ENCODE measurements at regions not wholly inside any gene's neighbourhood (a gene's known extent, or its start where the extent isn't known, plus 50 kb on each side); places are given as distances from the start of the nearest gene placed in this dataset.
A peak's percentile ranks its signal among the peaks of the same experiment; 100 is the strongest.

DNA sequence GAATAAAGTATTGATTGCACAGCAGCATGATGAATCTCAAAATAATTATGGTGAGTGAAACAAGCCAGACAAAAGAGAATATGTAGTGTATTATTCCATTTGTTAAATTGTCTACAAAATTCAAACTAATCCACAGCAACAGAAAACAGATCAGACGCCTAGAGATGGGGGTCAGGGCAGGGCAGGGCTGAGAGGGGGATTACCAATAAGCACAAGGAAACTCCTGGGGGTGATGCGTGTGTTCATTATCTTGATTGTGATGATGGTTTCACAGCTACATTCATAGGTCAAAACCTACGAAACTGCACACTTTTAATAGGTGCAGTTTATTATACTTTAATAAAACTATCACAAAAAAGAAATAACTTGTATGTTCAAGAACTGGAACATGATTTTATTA is 132.7 kb upstream of the CDK6 start (continued):
- TF ChIP-seq, protein P1, sequence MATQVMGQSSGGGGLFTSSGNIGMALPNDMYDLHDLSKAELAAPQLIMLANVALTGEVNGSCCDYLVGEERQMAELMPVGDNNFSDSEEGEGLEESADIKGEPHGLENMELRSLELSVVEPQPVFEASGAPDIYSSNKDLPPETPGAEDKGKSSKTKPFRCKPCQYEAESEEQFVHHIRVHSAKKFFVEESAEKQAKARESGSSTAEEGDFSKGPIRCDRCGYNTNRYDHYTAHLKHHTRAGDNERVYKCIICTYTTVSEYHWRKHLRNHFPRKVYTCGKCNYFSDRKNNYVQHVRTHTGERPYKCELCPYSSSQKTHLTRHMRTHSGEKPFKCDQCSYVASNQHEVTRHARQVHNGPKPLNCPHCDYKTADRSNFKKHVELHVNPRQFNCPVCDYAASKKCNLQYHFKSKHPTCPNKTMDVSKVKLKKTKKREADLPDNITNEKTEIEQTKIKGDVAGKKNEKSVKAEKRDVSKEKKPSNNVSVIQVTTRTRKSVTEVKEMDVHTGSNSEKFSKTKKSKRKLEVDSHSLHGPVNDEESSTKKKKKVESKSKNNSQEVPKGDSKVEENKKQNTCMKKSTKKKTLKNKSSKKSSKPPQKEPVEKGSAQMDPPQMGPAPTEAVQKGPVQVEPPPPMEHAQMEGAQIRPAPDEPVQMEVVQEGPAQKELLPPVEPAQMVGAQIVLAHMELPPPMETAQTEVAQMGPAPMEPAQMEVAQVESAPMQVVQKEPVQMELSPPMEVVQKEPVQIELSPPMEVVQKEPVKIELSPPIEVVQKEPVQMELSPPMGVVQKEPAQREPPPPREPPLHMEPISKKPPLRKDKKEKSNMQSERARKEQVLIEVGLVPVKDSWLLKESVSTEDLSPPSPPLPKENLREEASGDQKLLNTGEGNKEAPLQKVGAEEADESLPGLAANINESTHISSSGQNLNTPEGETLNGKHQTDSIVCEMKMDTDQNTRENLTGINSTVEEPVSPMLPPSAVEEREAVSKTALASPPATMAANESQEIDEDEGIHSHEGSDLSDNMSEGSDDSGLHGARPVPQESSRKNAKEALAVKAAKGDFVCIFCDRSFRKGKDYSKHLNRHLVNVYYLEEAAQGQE (IDR thresholded peaks at IDR 0.05; ENCODE audit: low read depth, low read length), result no peak
- TF ChIP-seq RXRA (IDR thresholded peaks at IDR 0.05; ENCODE audit: borderline replicate concordance, low read depth), result no peak
- TF ChIP-seq ELF1 (IDR thresholded peaks at IDR 0.05), result no peak
- no peak for TF ChIP-seq MEF2A (IDR thresholded peaks at IDR 0.05; ENCODE audit: borderline replicate concordance, low read depth)
- no peak for TF ChIP-seq CHD2 (IDR thresholded peaks at IDR 0.05; ENCODE audit: low read length, partially characterized antibody)

DNA sequence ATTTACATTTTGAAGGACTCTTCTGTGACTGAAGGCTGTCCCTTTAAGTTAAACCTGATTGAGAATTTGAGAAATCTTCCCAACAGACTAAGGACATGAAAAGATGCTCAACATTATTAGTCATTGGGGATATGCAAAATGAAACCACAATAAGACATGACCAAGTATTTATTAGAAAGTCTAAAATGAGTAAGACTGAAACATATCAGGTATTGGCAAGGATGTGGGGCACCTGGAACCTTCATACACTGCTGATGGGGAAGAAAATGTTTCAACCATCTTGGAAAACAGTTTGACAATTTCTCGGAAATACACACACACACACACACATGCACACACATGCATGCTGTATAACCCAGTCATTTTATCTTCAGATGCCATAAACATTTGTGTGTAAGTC is 132.1 kb upstream of the CDK6 start:
- Histone ChIP-seq H3K79me2 (ENCODE audit: insufficient read depth) (no peaks in the 10 kb centered on the region), H2AFZ (ENCODE audit: low read depth) (0 out of 2 replicates have a peak overlapping the region, but pooled peaks have one; percentile 15), H3K4me3 (ENCODE audit: low read depth in 2 of 2, low read length in 1 of 2) (no peak overlapping the region), H3K4me2 (no peak overlapping the region), H3F3A (replicated peaks; ENCODE audit: insufficient read depth) (peaks cover 5% of the 10 kb centered on the region), H3K9me2 (no peaks in the 10 kb centered on the region), H3K9ac (no peak overlapping the region), H3K27me3 (ENCODE audit: insufficient read depth) (no peaks in the 10 kb centered on the region), H3K4me1 (ENCODE audit: control insufficient read depth in 1 of 2, insufficient read depth in 2 of 2, low read depth in 1 of 2, low read length in 1 of 2) (no peaks in the 10 kb centered on the region; a peak in 1 of 4 replicates), H3K36me3 (replicated peaks in 1 of 2; ENCODE audit: control insufficient read depth in 1 of 2, insufficient read depth in 2 of 2, low read length in 1 of 2) (no peaks in the 10 kb centered on the region), H3K9me3 (no peaks in the 10 kb centered on the region), H4K20me1 (ENCODE audit: insufficient read depth) (no peaks in the 10 kb centered on the region), H3K27ac (ENCODE audit: low read depth in 2 of 2, low read length in 1 of 2) (no peak overlapping the region)
- DNase-seq, result no peak
- whole genome bisulfite sequencing (ENCODE audit: low lambda C conversion rate), result 24% methylated on average over 1 of the region's 1 CpG
- TF ChIP-seq MEF2A (IDR thresholded peaks at IDR 0.05; ENCODE audit: borderline replicate concordance, low read depth) (no peak), RAD21 (IDR thresholded peaks at IDR 0.05; ENCODE audit: low read length) (no peak), CHD2 (IDR thresholded peaks at IDR 0.05; ENCODE audit: low read length, partially characterized antibody) (no peak), TCF12 (IDR thresholded peaks at IDR 0.05) (no peak), SIN3A (IDR thresholded peaks at IDR 0.05; ENCODE audit: borderline replicate concordance, low read depth, low read length) (no peak), POLR2AphosphoS5 (IDR thresholded peaks at IDR 0.05; ENCODE audit: low read depth, low read length) (no peak), JUND (IDR thresholded peaks at IDR 0.05) (no peak), NRF1 (IDR thresholded peaks at IDR 0.05; ENCODE audit: low read depth, low read length) (no peak), SMC3 (IDR thresholded peaks at IDR 0.05; ENCODE audit: low read depth, low read length) (no peak), GATA2 (CRISPR knock-in tag; IDR thresholded peaks at IDR 0.05) (no peak), RXRA (IDR thresholded peaks at IDR 0.05; ENCODE audit: borderline replicate concordance, low read depth) (no peak), TAF1 (IDR thresholded peaks at IDR 0.05; ENCODE audit: borderline replicate concordance, low read depth, low read length) (no peak), MXI1 (IDR thresholded peaks at IDR 0.05; ENCODE audit: low read depth, low read length) (no peak), FOSL2 (IDR thresholded peaks at IDR 0.05; ENCODE audit: borderline replicate concordance, low read depth) (no peak), EZH2phosphoT487 (IDR thresholded peaks at IDR 0.05; ENCODE audit: borderline replicate concordance, low read depth) (no peak), EP300 (IDR thresholded peaks at IDR 0.05; ENCODE audit: borderline replicate concordance in 1 of 2, low read depth in 1 of 2, low read length in 1 of 2) (no peak)
- TF ChIP-seq, protein P2, sequence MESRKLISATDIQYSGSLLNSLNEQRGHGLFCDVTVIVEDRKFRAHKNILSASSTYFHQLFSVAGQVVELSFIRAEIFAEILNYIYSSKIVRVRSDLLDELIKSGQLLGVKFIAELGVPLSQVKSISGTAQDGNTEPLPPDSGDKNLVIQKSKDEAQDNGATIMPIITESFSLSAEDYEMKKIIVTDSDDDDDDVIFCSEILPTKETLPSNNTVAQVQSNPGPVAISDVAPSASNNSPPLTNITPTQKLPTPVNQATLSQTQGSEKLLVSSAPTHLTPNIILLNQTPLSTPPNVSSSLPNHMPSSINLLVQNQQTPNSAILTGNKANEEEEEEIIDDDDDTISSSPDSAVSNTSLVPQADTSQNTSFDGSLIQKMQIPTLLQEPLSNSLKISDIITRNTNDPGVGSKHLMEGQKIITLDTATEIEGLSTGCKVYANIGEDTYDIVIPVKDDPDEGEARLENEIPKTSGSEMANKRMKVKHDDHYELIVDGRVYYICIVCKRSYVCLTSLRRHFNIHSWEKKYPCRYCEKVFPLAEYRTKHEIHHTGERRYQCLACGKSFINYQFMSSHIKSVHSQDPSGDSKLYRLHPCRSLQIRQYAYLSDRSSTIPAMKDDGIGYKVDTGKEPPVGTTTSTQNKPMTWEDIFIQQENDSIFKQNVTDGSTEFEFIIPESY (IDR thresholded peaks at IDR 0.05; ENCODE audit: borderline replicate concordance, low read depth), result no peak
- TF ChIP-seq, protein P3, sequence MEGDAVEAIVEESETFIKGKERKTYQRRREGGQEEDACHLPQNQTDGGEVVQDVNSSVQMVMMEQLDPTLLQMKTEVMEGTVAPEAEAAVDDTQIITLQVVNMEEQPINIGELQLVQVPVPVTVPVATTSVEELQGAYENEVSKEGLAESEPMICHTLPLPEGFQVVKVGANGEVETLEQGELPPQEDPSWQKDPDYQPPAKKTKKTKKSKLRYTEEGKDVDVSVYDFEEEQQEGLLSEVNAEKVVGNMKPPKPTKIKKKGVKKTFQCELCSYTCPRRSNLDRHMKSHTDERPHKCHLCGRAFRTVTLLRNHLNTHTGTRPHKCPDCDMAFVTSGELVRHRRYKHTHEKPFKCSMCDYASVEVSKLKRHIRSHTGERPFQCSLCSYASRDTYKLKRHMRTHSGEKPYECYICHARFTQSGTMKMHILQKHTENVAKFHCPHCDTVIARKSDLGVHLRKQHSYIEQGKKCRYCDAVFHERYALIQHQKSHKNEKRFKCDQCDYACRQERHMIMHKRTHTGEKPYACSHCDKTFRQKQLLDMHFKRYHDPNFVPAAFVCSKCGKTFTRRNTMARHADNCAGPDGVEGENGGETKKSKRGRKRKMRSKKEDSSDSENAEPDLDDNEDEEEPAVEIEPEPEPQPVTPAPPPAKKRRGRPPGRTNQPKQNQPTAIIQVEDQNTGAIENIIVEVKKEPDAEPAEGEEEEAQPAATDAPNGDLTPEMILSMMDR (IDR thresholded peaks at IDR 0.05), result no peak
- TF ChIP-seq, protein P1 (IDR thresholded peaks at IDR 0.05; ENCODE audit: low read depth, low read length), result no peak
- ChIA-PET CTCF (no interaction called here), POLR2A (no interaction called here)

Data from SK-N-SH (cell line).